Stimulated activated memory B cell treated with anti-CD40 and anti-IgM and Interleukin-4, amounts not matched to agents 10 μg/mL and 1 μg/mL and 100 μg/mL, for 72 hours (primary cell): ENCODE measurements at regions not wholly inside any gene's neighbourhood (a gene's known extent, or its start where the extent isn't known, plus 50 kb on each side); places are given as distances from the start of the nearest gene placed in this dataset.

Experiments
- ATAC-seq: fragments of 150-1000 bp; cut with Tn5 transposase; 2 replicates; pipeline ENCODE4 v1.10.0; 2021
- H3K27ac Mint-ChIP-seq: one replicate; pipeline ENCODE4 v1.8.0; 2022; ENCODE audit warnings: mild to moderate bottlenecking, mixed read lengths
- H3K27me3 Mint-ChIP-seq: one replicate; pipeline ENCODE4 v1.8.0; 2022; ENCODE audit warnings: mixed read lengths
- H3K36me3 Mint-ChIP-seq: one replicate; pipeline ENCODE4 v1.8.0; 2022; ENCODE audit warnings: mixed read lengths
- H3K4me1 Mint-ChIP-seq: one replicate; pipeline ENCODE4 v1.8.0; 2022; ENCODE audit warnings: mixed read lengths
- H3K4me3 Mint-ChIP-seq: one replicate; pipeline ENCODE4 v1.8.0; 2022; ENCODE audit warnings: mild to moderate bottlenecking, moderate library complexity, mixed read lengths
- H3K9me3 Mint-ChIP-seq: one replicate; pipeline ENCODE4 v1.8.0; 2022; ENCODE audit warnings: mixed read lengths

GRCh38 chr2:40758401-40759155 lies 306.7 kb upstream of the SLC8A1 start:
- Mint-ChIP-seq H3K9me3 (no peaks in the 10 kb centered on the region), H3K4me1 (no peaks in the 10 kb centered on the region), H3K27ac (no peak overlapping the region), H3K27me3 (no peaks in the 10 kb centered on the region), H3K4me3 (no peak overlapping the region), H3K36me3 (no peaks in the 10 kb centered on the region)
- ATAC-seq = no peak

- no peaks in the 10 kb centered on the region for H3K9me3 Mint-ChIP-seq
- H3K4me3 Mint-ChIP-seq = no peak overlapping the region
- H3K27ac Mint-ChIP-seq = no peak overlapping the region
- H3K4me1 Mint-ChIP-seq = no peaks in the 10 kb centered on the region
- ATAC-seq = no peak
- no peaks in the 10 kb centered on the region for H3K36me3 Mint-ChIP-seq
- no peaks in the 10 kb centered on the region for H3K27me3 Mint-ChIP-seq
Measured at GRCh38 chr2:40760071-40760666, 308.3 kb upstream of the SLC8A1 start.

- no peak for ATAC-seq
Measured at GRCh38 chr2:40773291-40773690, 321.4 kb upstream of the SLC8A1 start.

GRCh38 chr2:40783704-40784103 lies 331.8 kb upstream of the SLC8A1 start:
- Mint-ChIP-seq H3K36me3 (no peaks in the 10 kb centered on the region), H3K27me3 (no peaks in the 10 kb centered on the region), H3K9me3 (peaks cover 3% of the 10 kb centered on the region), H3K4me3 (no peak overlapping the region), H3K4me1 (no peaks in the 10 kb centered on the region), H3K27ac (no peak overlapping the region)
- no peak for ATAC-seq

More at GRCh38 chr2:40773291-40773690, 321.4 kb upstream of the SLC8A1 start:
- Mint-ChIP-seq H3K4me1 (no peaks in the 10 kb centered on the region), H3K4me3 (no peak overlapping the region), H3K27ac (no peak overlapping the region), H3K9me3 (peaks cover 3% of the 10 kb centered on the region), H3K27me3 (no peaks in the 10 kb centered on the region), H3K36me3 (no peaks in the 10 kb centered on the region)

GRCh38 chr2:40786636-40787035 lies 334.7 kb upstream of the SLC8A1 start:
- Mint-ChIP-seq H3K9me3 (peaks cover 3% of the 10 kb centered on the region), H3K27ac (no peak overlapping the region), H3K27me3 (no peaks in the 10 kb centered on the region), H3K4me3 (no peak overlapping the region), H3K4me1 (no peaks in the 10 kb centered on the region), H3K36me3 (no peaks in the 10 kb centered on the region)
- no peak for ATAC-seq

GRCh38 chr2:40797120-40797519 lies 345.2 kb upstream of the SLC8A1 start:
- Mint-ChIP-seq H3K4me1 (no peaks in the 10 kb centered on the region), H3K9me3 (no peaks in the 10 kb centered on the region), H3K36me3 (no peaks in the 10 kb centered on the region), H3K27me3 (no peaks in the 10 kb centered on the region), H3K27ac (no peak overlapping the region), H3K4me3 (no peak overlapping the region)
- ATAC-seq = no peak

GRCh38 chr2:40803900-40804299 lies 352.0 kb upstream of the SLC8A1 start:
- Mint-ChIP-seq H3K27ac (no peak overlapping the region), H3K4me1 (no peaks in the 10 kb centered on the region), H3K9me3 (no peaks in the 10 kb centered on the region), H3K27me3 (no peaks in the 10 kb centered on the region), H3K36me3 (no peaks in the 10 kb centered on the region), H3K4me3 (no peak overlapping the region)
- no peak for ATAC-seq

GRCh38 chr2:40809156-40809555 lies 357.3 kb upstream of the SLC8A1 start:
- Mint-ChIP-seq H3K4me1 (no peaks in the 10 kb centered on the region), H3K9me3 (no peaks in the 10 kb centered on the region), H3K27ac (no peak overlapping the region), H3K4me3 (no peak overlapping the region), H3K36me3 (no peaks in the 10 kb centered on the region), H3K27me3 (no peaks in the 10 kb centered on the region)
- no peak for ATAC-seq

- Mint-ChIP-seq H3K36me3 (no peaks in the 10 kb centered on the region), H3K27ac (no peak overlapping the region)
Measured at GRCh38 chr2:40814616-40815015, 362.7 kb upstream of the SLC8A1 start.

GRCh38 chr2:40820319-40820718 lies 368.4 kb upstream of the SLC8A1 start:
- ATAC-seq = no peak
- Mint-ChIP-seq H3K9me3 (no peaks in the 10 kb centered on the region), H3K27me3 (no peaks in the 10 kb centered on the region), H3K4me3 (no peak overlapping the region), H3K4me1 (no peaks in the 10 kb centered on the region), H3K36me3 (no peaks in the 10 kb centered on the region), H3K27ac (no peak overlapping the region)

More at GRCh38 chr2:40814616-40815015, 362.7 kb upstream of the SLC8A1 start:
- ATAC-seq = no peak
- Mint-ChIP-seq H3K27me3 (no peaks in the 10 kb centered on the region), H3K4me1 (no peaks in the 10 kb centered on the region), H3K9me3 (no peaks in the 10 kb centered on the region), H3K4me3 (no peak overlapping the region)

- no peaks in the 10 kb centered on the region for H3K27me3 Mint-ChIP-seq
Measured at GRCh38 chr2:40823478-40823877, 371.6 kb upstream of the SLC8A1 start.

GRCh38 chr2:40824278-40824677 lies 372.4 kb upstream of the SLC8A1 start:
- no peaks in the 10 kb centered on the region for H3K9me3 Mint-ChIP-seq
- no peaks in the 10 kb centered on the region for H3K27me3 Mint-ChIP-seq
- H3K4me1 Mint-ChIP-seq = no peaks in the 10 kb centered on the region
- H3K27ac Mint-ChIP-seq = no peak overlapping the region
- H3K4me3 Mint-ChIP-seq = no peak overlapping the region
- no peak for ATAC-seq
- H3K36me3 Mint-ChIP-seq = no peaks in the 10 kb centered on the region

More at GRCh38 chr2:40823478-40823877, 371.6 kb upstream of the SLC8A1 start:
- Mint-ChIP-seq H3K4me3 (no peak overlapping the region), H3K36me3 (no peaks in the 10 kb centered on the region), H3K27ac (no peak overlapping the region), H3K4me1 (no peaks in the 10 kb centered on the region), H3K9me3 (no peaks in the 10 kb centered on the region)
- no peak for ATAC-seq

GRCh38 chr2:40827392-40827791 lies 375.5 kb upstream of the SLC8A1 start:
- no peak for ATAC-seq
- H3K4me1 Mint-ChIP-seq = no peaks in the 10 kb centered on the region
- H3K9me3 Mint-ChIP-seq = no peaks in the 10 kb centered on the region
- H3K4me3 Mint-ChIP-seq = no peak overlapping the region
- no peak overlapping the region for H3K27ac Mint-ChIP-seq
- no peaks in the 10 kb centered on the region for H3K27me3 Mint-ChIP-seq
- no peaks in the 10 kb centered on the region for H3K36me3 Mint-ChIP-seq

- ATAC-seq = no peak
- H3K27ac Mint-ChIP-seq = no peak overlapping the region
- no peak overlapping the region for H3K4me3 Mint-ChIP-seq
- no peaks in the 10 kb centered on the region for H3K27me3 Mint-ChIP-seq
- H3K9me3 Mint-ChIP-seq = peaks cover 6% of the 10 kb centered on the region
- H3K4me1 Mint-ChIP-seq = no peaks in the 10 kb centered on the region
- no peaks in the 10 kb centered on the region for H3K36me3 Mint-ChIP-seq
Measured at GRCh38 chr2:40831321-40831873, 379.5 kb upstream of the SLC8A1 start.

GRCh38 chr2:40841856-40842255 lies 390.0 kb upstream of the SLC8A1 start:
- no peaks in the 10 kb centered on the region for H3K27me3 Mint-ChIP-seq
- no peaks in the 10 kb centered on the region for H3K36me3 Mint-ChIP-seq
- H3K4me1 Mint-ChIP-seq = no peaks in the 10 kb centered on the region
- H3K9me3 Mint-ChIP-seq = no peaks in the 10 kb centered on the region
- ATAC-seq = no peak
- H3K27ac Mint-ChIP-seq = no peak overlapping the region
- H3K4me3 Mint-ChIP-seq = no peak overlapping the region
